NCI-H146 (cell line): ENCODE measurements at regions not wholly inside any gene's neighbourhood (a gene's known extent, or its start where the extent isn't known, plus 50 kb on each side); places are given as distances from the start of the nearest gene placed in this dataset.
"Not testable (repeated sequence)": the region's sequence is repeated elsewhere in the genome, so short reads cannot be mapped to it uniquely, and the experiment has no call there.

ENCODE experiments used
- DNase-seq: peaks from one replicate; lab custom pipeline; 2025; lab: John Stamatoyannopoulos, UW

- DNase-seq: no peak
These were observed 419.4 kb downstream of the ISL1 start for GRCh38 chr5:51802551-51803184.

- DNase-seq: no peak
These were observed 423.4 kb downstream of the ISL1 start for GRCh38 chr5:51806677-51807076.

- no peak for DNase-seq
These were observed 427.3 kb downstream of the ISL1 start for GRCh38 chr5:51810592-51810991.

GRCh38 chr5:51811883-51812471 is 428.7 kb downstream of the ISL1 start:
- peak; percentile 27 for DNase-seq

GRCh38 chr5:51814817-51815216 is 431.6 kb downstream of the ISL1 start:
- DNase-seq: not testable (repeated sequence)

- DNase-seq: no peak
These were observed 433.2 kb downstream of the ISL1 start for GRCh38 chr5:51816427-51816826.

GRCh38 chr5:51821697-51822096 is 438.4 kb downstream of the ISL1 start:
- DNase-seq: no peak

- DNase-seq: no peak
These were observed 446.0 kb downstream of the ISL1 start for GRCh38 chr5:51829230-51829629.

- DNase-seq: no peak
These were observed 446.4 kb downstream of the ISL1 start for GRCh38 chr5:51829691-51830090.

- no peak for DNase-seq
These were observed 449.8 kb downstream of the ISL1 start for GRCh38 chr5:51832934-51833470.

- DNase-seq: no peak
These were observed 455.2 kb downstream of the ISL1 start for GRCh38 chr5:51838459-51838858.

- no peak for DNase-seq
These were observed 460.6 kb downstream of the ISL1 start for GRCh38 chr5:51843893-51844292.

- no peak for DNase-seq
These were observed 462.8 kb downstream of the ISL1 start for GRCh38 chr5:51846015-51846414.

- no peak for DNase-seq
These were observed 476.4 kb downstream of the ISL1 start for GRCh38 chr5:51859624-51860023.

GRCh38 chr5:51860532-51861018 is 477.3 kb downstream of the ISL1 start:
- DNase-seq: no peak

GRCh38 chr5:51872144-51872543 is 488.9 kb downstream of the ISL1 start:
- DNase-seq: no peak

- no peak for DNase-seq
These were observed 498.7 kb downstream of the ISL1 start for GRCh38 chr5:51881901-51882300.

- DNase-seq: no peak
These were observed 499.4 kb downstream of the ISL1 start for GRCh38 chr5:51882647-51883046.

- DNase-seq: peak; percentile 63
These were observed 506.5 kb downstream of the ISL1 start for GRCh38 chr5:51889703-51890102.

- DNase-seq: no peak
These were observed 507.3 kb downstream of the ISL1 start for GRCh38 chr5:51890435-51891116.

GRCh38 chr5:51892680-51893079 is 509.4 kb downstream of the ISL1 start:
- no peak for DNase-seq

GRCh38 chr5:51895834-51896233 is 512.6 kb downstream of the ISL1 start:
- no peak for DNase-seq

GRCh38 chr5:51902512-51902911 is 519.3 kb downstream of the ISL1 start:
- peak; percentile 92 for DNase-seq
